HepG2 (cell line): ENCODE measurements at regions not wholly inside any gene's neighbourhood (a gene's known extent, or its start where the extent isn't known, plus 50 kb on each side); places are given as distances from the start of the nearest gene placed in this dataset.

Experiments used
- ATAC-seq: fragments of 200-7000 bp; cut with Tn5 transposase; 3 replicates; pipeline ENCODE4 v1.9.1; 2020; ENCODE audit warnings: mild to moderate bottlenecking, moderate library complexity
- BruUV-seq: library from RNA; stranded (reverse); fragments of 400-500 nt; replicated peaks from 2 replicates; lab custom pipeline; 2021; lab: Mats Ljungman, UMichigan
- CTCF ChIA-PET: fragments of 300-600 bp; formaldehyde crosslinking; extraction: SDS; loops from one replicate; lab custom pipeline; 2021; ENCODE audit warnings: low total read pairs, inconsistent platforms, low intra/inter-chr PET ratio; lab: Yijun Ruan, JAX
- POLR2A ChIA-PET: fragments of 350-600 bp; sonication (Branson Sonifier 250); formaldehyde crosslinking; loops from one replicate; lab custom pipeline; 2020; ENCODE audit warnings: antibody characterized with exemption, inconsistent platforms; lab: Yijun Ruan, JAX
- DNase-seq: peaks from one replicate; pipeline ENCODE4 v3.0.0-alpha.2; 2015; ENCODE audit warnings: low spot score
- FAIRE-seq: peaks from 3 replicates; lab custom pipeline; 2011; peaks lifted over from hg19 to GRCh38; lab: Jason Lieb, UNC
- H2AFZ ChIP-seq: one replicate; pipeline ENCODE4 v1.6.1; 2011; ENCODE audit warnings: low read length, inconsistent platforms
- H3K27ac ChIP-seq: fragments of 300-600 bp; 3 replicates; pipeline ENCODE4 v1.8.0; 2011; ENCODE audit warnings: mixed run types, mild to moderate bottlenecking, mixed read lengths, low read length, inconsistent platforms; ENCODE audit not compliant: insufficient read depth; ENCODE audit errors: extremely low read length
- H3K27me3 ChIP-seq, 2 experiments: fragments of 200-600 bp in 1 of 2; 2 replicates in 1 of 2; 3 replicates in 1 of 2; pipeline versions ENCODE4 v1.6.0 to v1.8.0; 2011; ENCODE audit warnings: low read length in 2 of 2, mild to moderate bottlenecking in 2 of 2, moderate library complexity in 2 of 2, inconsistent platforms in 1 of 2; ENCODE audit not compliant: insufficient read depth in 2 of 2, control insufficient read depth in 1 of 2
- H3K36me3 ChIP-seq, 2 experiments: fragments of 200-600 bp in 1 of 2; replicated peaks in 1 of 2; 2 replicates in 1 of 2; 3 replicates in 1 of 2; pipeline versions ENCODE4 v1.5.1 to v1.8.0; 2011; ENCODE audit warnings: low read length in 2 of 2, inconsistent platforms in 1 of 2; ENCODE audit not compliant: insufficient read depth in 2 of 2, control insufficient read depth in 1 of 2
- H3K4me1 ChIP-seq: 2 replicates; pipeline ENCODE4 v1.5.1; 2012; ENCODE audit warnings: low read length, inconsistent platforms; ENCODE audit not compliant: insufficient read depth
- H3K4me2 ChIP-seq: 2 replicates; pipeline ENCODE4 v1.6.0; 2011; ENCODE audit warnings: low read depth, low read length, inconsistent platforms
- H3K4me3 ChIP-seq, 3 experiments: fragments of 200-600 bp in 1 of 3; sonication (generic), shearing (Covaris generic) in 1 of 3; replicated peaks in 1 of 3; 2 replicates each; pipeline ENCODE4 v1.5.1; 2011 to 2016; ENCODE audit warnings: low read length in 3 of 3, inconsistent platforms in 2 of 3, low read depth in 2 of 3, mild to moderate bottlenecking in 2 of 3, control low read depth in 1 of 3, mixed read lengths in 1 of 3; ENCODE audit not compliant: insufficient read depth in 1 of 3
- H3K79me2 ChIP-seq: one replicate; pipeline ENCODE4 v1.6.1; 2011; ENCODE audit warnings: low read length, inconsistent platforms; ENCODE audit not compliant: insufficient read depth
- H3K9ac ChIP-seq: 2 replicates; pipeline ENCODE4 v1.6.0; 2011; ENCODE audit warnings: mild to moderate bottlenecking, low read depth, low read length, inconsistent platforms; ENCODE audit not compliant: insufficient read depth
- H3K9me3 ChIP-seq: 2 replicates; pipeline ENCODE4 v1.5.1; 2012; ENCODE audit warnings: mild to moderate bottlenecking, low read length
- H4K20me1 ChIP-seq: 2 replicates; pipeline ENCODE4 v1.6.0; 2011; ENCODE audit warnings: inconsistent platforms, mild to moderate bottlenecking, low read length, moderate library complexity; ENCODE audit not compliant: insufficient read depth
- CBX5 ChIP-seq: sonication (generic); formaldehyde crosslinking; IDR thresholded peaks from 2 replicates; pipeline ENCODE4 v1.4.0; 2020; ENCODE audit warnings: missing genetic modification reagents, borderline replicate concordance
- DMAP1 ChIP-seq: IDR thresholded peaks from 2 replicates; pipeline ENCODE4 v1.6.1; 2016
- EZH2 ChIP-seq: conservative IDR thresholded peaks from 2 replicates; pipeline ENCODE4 v1.6.1; 2012; ENCODE audit warnings: mild to moderate bottlenecking, low read depth, low read length, moderate library complexity
- IRX3 ChIP-seq: sonication (generic); formaldehyde crosslinking; IDR thresholded peaks from 2 replicates; pipeline ENCODE4 v1.8.1; 2023; ENCODE audit warnings: mild to moderate bottlenecking, low read depth, missing genetic modification reagents, borderline replicate concordance
- SOX5 ChIP-seq: IDR thresholded peaks from 2 replicates; pipeline ENCODE4 v1.6.1; 2016; ENCODE audit warnings: borderline replicate concordance
- SSRP1 ChIP-seq: IDR thresholded peaks from 2 replicates; pipeline ENCODE4 v1.6.1; 2016; ENCODE audit warnings: control low read depth
- WIZ ChIP-seq: sonication (generic); formaldehyde crosslinking; IDR thresholded peaks from 2 replicates; pipeline ENCODE4 v1.5.1; 2020; ENCODE audit warnings: mild to moderate bottlenecking, missing genetic modification reagents
- ZEB1 ChIP-seq: IDR thresholded peaks from 2 replicates; pipeline ENCODE4 v1.6.1; 2012; ENCODE audit warnings: mild to moderate bottlenecking, low read depth, inconsistent platforms; ENCODE audit not compliant: insufficient replicate concordance
- ZFP82 ChIP-seq: sonication (generic); formaldehyde crosslinking; IDR thresholded peaks from 2 replicates; pipeline ENCODE4 v1.5.1; 2020; ENCODE audit warnings: mild to moderate bottlenecking, missing genetic modification reagents, borderline replicate concordance
- ZNF317 ChIP-seq: sonication (generic); formaldehyde crosslinking; IDR thresholded peaks from 2 replicates; pipeline ENCODE4 v1.5.0; 2020; ENCODE audit warnings: mild to moderate bottlenecking, missing genetic modification reagents
- ZNF362 ChIP-seq: sonication (generic); formaldehyde crosslinking; IDR thresholded peaks from 2 replicates; pipeline ENCODE4 v1.4.0; 2020; ENCODE audit warnings: missing genetic modification reagents, mild to moderate bottlenecking, borderline replicate concordance
- ZNF484 ChIP-seq: sonication (generic); formaldehyde crosslinking; IDR thresholded peaks from 2 replicates; pipeline ENCODE4 v1.5.1; 2020; ENCODE audit warnings: mild to moderate bottlenecking, low read depth, missing genetic modification reagents, borderline replicate concordance
- ZNF878 ChIP-seq: sonication (generic); formaldehyde crosslinking; IDR thresholded peaks from 2 replicates; pipeline ENCODE4 v1.8.1; 2023; ENCODE audit warnings: mild to moderate bottlenecking, missing genetic modification reagents, moderate library complexity
- WGBS: methylation state at CpG from one replicate; pipeline ENCODE4 v1.1.6; 2017; ENCODE audit warnings: low lambda C conversion rate; 5-methylcytosine and 5-hydroxymethylcytosine counted together
- in situ Hi-C: cut with HindIII; loops from 2 replicates; pipeline ENCODE4 v1.10.0; 2017; ENCODE audit warnings: low pct_unique_long_range_greater_than_20kb; ENCODE audit not compliant: extremely low pct_ligation_motif_present
- intact Hi-C: fragments of 100-400 bp; cut with micrococcal nuclease; formaldehyde crosslinking; loops from one replicate; pipeline ENCODE4 v1.10.0; 2022; ENCODE audit not compliant: unreplicated experiment
- TF ChIP-seq, protein P1 (sequence below): sonication (generic); formaldehyde crosslinking; IDR thresholded peaks from 2 replicates; pipeline ENCODE4 v1.9.0; 2022; ENCODE audit warnings: missing genetic modification reagents, mild to moderate bottlenecking, borderline replicate concordance
- TF ChIP-seq, protein P2 (sequence below): sonication (generic); formaldehyde crosslinking; IDR thresholded peaks from 2 replicates; pipeline ENCODE4 v1.9.0; 2021; ENCODE audit warnings: missing genetic modification reagents, mild to moderate bottlenecking, borderline replicate concordance

DNA sequence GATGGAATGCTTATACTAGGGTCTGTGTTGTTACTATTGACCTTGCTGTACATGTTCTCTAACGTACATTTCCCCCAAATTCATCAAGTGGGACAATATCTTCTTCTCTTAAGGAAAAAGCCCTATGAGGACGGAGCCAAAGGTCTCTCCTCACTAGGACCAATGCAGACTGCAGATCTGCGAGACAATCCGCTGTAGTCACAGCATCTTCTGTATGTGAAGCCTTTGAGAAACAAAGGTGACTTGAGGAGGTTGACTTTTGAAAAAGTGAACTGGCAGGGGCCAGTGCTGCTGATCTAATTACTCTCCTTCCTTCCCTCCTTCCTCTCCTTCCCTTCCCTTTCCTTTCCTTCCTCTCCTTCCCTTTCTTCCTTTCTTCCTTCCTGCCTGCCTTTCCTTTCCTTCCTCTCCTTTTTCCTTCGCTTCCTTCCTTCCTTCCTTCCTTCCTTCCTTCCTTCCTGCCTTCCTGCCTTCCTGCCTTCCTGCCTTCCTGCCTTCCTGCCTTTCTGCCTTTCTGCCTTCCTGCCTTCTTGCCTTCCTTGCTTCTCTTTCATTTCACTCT is 71.1 kb upstream of the BASP1 start:
- H3K4me3 ChIP-seq, result no peak overlapping the region
- no peaks in the 10 kb centered on the region for H3K9me3 ChIP-seq
- H3K79me2 ChIP-seq, result no peaks in the 10 kb centered on the region
- intact Hi-C loops (no loop called here), in situ Hi-C loops (no loop called here)
- CTCF ChIA-PET, result no interaction called here
- H2AFZ ChIP-seq, result no peak overlapping the region
- ATAC-seq (no peak), FAIRE-seq (no peak), DNase-seq (no peak)
- no peaks in the 10 kb centered on the region for H4K20me1 ChIP-seq
- H3K27me3 ChIP-seq, result no peaks in the 10 kb centered on the region
- H3K36me3 ChIP-seq, result no peaks in the 10 kb centered on the region
- no peaks in the 10 kb centered on the region for H3K4me1 ChIP-seq
- POLR2A ChIA-PET, result no interaction called here
- no TSS peak for BruUV-seq
- H3K4me2 ChIP-seq, result no peak overlapping the region
- H3K27ac ChIP-seq, result no peak overlapping the region
- TF ChIP-seq ZEB1 (no peak), ZNF317 (no peak), SOX5 (CRISPR knock-in tag) (no peak), EZH2 (no peak), WIZ (CRISPR knock-in tag) (no peak), ZNF484 (CRISPR knock-in tag) (no peak), ZFP82 (CRISPR knock-in tag) (no peak), ZNF362 (CRISPR knock-in tag) (no peak), ZNF878 (no peak), IRX3 (CRISPR knock-in tag) (no peak), DMAP1 (CRISPR knock-in tag) (no peak), CBX5 (CRISPR knock-in tag) (no peak), SSRP1 (no peak)
- TF ChIP-seq, protein P1, sequence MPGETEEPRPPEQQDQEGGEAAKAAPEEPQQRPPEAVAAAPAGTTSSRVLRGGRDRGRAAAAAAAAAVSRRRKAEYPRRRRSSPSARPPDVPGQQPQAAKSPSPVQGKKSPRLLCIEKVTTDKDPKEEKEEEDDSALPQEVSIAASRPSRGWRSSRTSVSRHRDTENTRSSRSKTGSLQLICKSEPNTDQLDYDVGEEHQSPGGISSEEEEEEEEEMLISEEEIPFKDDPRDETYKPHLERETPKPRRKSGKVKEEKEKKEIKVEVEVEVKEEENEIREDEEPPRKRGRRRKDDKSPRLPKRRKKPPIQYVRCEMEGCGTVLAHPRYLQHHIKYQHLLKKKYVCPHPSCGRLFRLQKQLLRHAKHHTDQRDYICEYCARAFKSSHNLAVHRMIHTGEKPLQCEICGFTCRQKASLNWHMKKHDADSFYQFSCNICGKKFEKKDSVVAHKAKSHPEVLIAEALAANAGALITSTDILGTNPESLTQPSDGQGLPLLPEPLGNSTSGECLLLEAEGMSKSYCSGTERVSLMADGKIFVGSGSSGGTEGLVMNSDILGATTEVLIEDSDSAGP (CRISPR knock-in tag), result no peak
- TF ChIP-seq, protein P2, sequence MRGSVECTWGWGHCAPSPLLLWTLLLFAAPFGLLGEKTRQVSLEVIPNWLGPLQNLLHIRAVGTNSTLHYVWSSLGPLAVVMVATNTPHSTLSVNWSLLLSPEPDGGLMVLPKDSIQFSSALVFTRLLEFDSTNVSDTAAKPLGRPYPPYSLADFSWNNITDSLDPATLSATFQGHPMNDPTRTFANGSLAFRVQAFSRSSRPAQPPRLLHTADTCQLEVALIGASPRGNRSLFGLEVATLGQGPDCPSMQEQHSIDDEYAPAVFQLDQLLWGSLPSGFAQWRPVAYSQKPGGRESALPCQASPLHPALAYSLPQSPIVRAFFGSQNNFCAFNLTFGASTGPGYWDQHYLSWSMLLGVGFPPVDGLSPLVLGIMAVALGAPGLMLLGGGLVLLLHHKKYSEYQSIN, result no peak
- no peak overlapping the region for H3K9ac ChIP-seq
- WGBS, result 53% methylated on average over 5 of the region's 5 CpGs
